ENCODE measurements at regions not wholly inside any gene's neighbourhood (a gene's known extent, or its start where the extent isn't known, plus 50 kb on each side); places are given as distances from the start of the nearest gene placed in this dataset.

- TF ChIP-seq ZBTB7A (IDR thresholded peaks at IDR 0.05; ENCODE audit: low read depth) (no peak), FOXM1 (IDR thresholded peaks at IDR 0.05; ENCODE audit: borderline replicate concordance, low read depth) (no peak), MAX (IDR thresholded peaks at IDR 0.05) (no peak), TCF12 (IDR thresholded peaks at IDR 0.05; ENCODE audit: low read depth) (no peak), RAD21 (IDR thresholded peaks at IDR 0.05; ENCODE audit: low read depth) (peak; percentile 42), REST (IDR thresholded peaks at IDR 0.05; ENCODE audit: low read depth) (no peak), TEAD4 (IDR thresholded peaks at IDR 0.05) (no peak), EGR1 (IDR thresholded peaks at IDR 0.05) (no peak), YY1 (IDR thresholded peaks at IDR 0.05; ENCODE audit: low read depth) (no peak), NFIC (IDR thresholded peaks at IDR 0.05) (no peak)
Measured at GRCh38 chr18:76126327-76126726, 368.7 kb downstream of the ZNF516 start.

Measured in Ishikawa (cell line).